Gastroesophageal sphincter (tissue), 3 donors: ENCODE measurements at regions not wholly inside any gene's neighbourhood (a gene's known extent, or its start where the extent isn't known, plus 50 kb on each side); places are given as distances from the start of the nearest gene placed in this dataset.

Source experiments
- CTCF ChIP-seq, 4 experiments: fragments of 200-600 bp in 2 of 4; fragments of 450-650 bp in 2 of 4; sonication (generic) in 1 of 4; IDR thresholded peaks; one replicate each; pipeline ENCODE4 v1.5.1; 2017 to 2019; ENCODE audit warnings: antibody characterized with exemption in 4 of 4, mild to moderate bottlenecking in 2 of 4, moderate library complexity in 2 of 4
- POLR2A ChIP-seq, 2 donors: fragments of 450-650 bp; IDR thresholded peaks; one replicate each; pipeline ENCODE4 v1.6.1; 2017; ENCODE audit warnings: antibody characterized with exemption in 2 of 2, mild to moderate bottlenecking in 2 of 2, moderate library complexity in 1 of 2
- POLR2AphosphoS5 ChIP-seq: sonication (generic); formaldehyde crosslinking; IDR thresholded peaks from one replicate; pipeline ENCODE4 v1.6.1; 2017; ENCODE audit warnings: antibody characterized with exemption

- TF ChIP-seq CTCF (IDR thresholded peaks at IDR 0.05) (no peak), POLR2AphosphoS5 (no peak), POLR2A (IDR thresholded peaks at IDR 0.05) (no peak)
Observed at GRCh38 chr16:60684002-60684401, 1352.2 kb downstream of the CDH8 start.
